Tibial nerve (tissue), 4 donors: ENCODE measurements at regions not wholly inside any gene's neighbourhood (a gene's known extent, or its start where the extent isn't known, plus 50 kb on each side); places are given as distances from the start of the nearest gene placed in this dataset.

Experiments used
- DNase-seq, 2 donors: peaks; one replicate each; pipeline ENCODE4 v3.0.0-alpha.2; 2019; ENCODE audit warnings: low spot score in 2 of 2
- H3K27ac ChIP-seq, 4 donors: fragments of 200-600 bp; sonication (generic) in 3 of 4; one replicate each; pipeline ENCODE4 v1.5.1; 2017 to 2019; ENCODE audit warnings: mild to moderate bottlenecking in 1 of 4
- H3K27me3 ChIP-seq, 2 donors: fragments of 200-600 bp; sonication (generic) in 1 of 2; one replicate each; pipeline versions ENCODE4 v1.5.1 to v1.6.0; 2017 to 2019
- H3K36me3 ChIP-seq, 3 donors: fragments of 200-600 bp; sonication (generic); one replicate each; pipeline ENCODE4 v1.5.1; 2018 to 2019
- H3K4me1 ChIP-seq, 4 donors: fragments of 200-600 bp; sonication (generic) in 3 of 4; one replicate each; pipeline ENCODE4 v1.5.1; 2017 to 2019
- H3K4me3 ChIP-seq, 4 donors: fragments of 200-600 bp; sonication (generic) in 3 of 4; one replicate each; pipeline ENCODE4 v1.5.1; 2017 to 2019; ENCODE audit warnings: mild to moderate bottlenecking in 1 of 4, moderate library complexity in 1 of 4
- H3K9me3 ChIP-seq, 4 donors: fragments of 200-600 bp; sonication (generic) in 3 of 4; one replicate each; pipeline ENCODE4 v1.5.1; 2017 to 2019
- CTCF ChIP-seq, 5 experiments: fragments of 200-600 bp in 3 of 5; fragments of 450-650 bp in 2 of 5; sonication (generic) in 3 of 5; IDR thresholded peaks; one replicate each; pipeline ENCODE4 v1.5.1; 2016 to 2019; ENCODE audit warnings: antibody characterized with exemption in 5 of 5, mild to moderate bottlenecking in 3 of 5, moderate library complexity in 2 of 5
- EP300 ChIP-seq, 2 donors: sonication (generic); formaldehyde crosslinking; IDR thresholded peaks; one replicate each; pipeline ENCODE4 v1.6.1; 2017; ENCODE audit warnings: antibody characterized with exemption in 2 of 2, mild to moderate bottlenecking in 1 of 2
- POLR2A ChIP-seq, 2 donors: fragments of 450-650 bp; IDR thresholded peaks; one replicate each; pipeline ENCODE4 v1.6.1; 2017; ENCODE audit warnings: antibody characterized with exemption in 2 of 2, mild to moderate bottlenecking in 2 of 2, moderate library complexity in 2 of 2
- WGBS, 2 donors: methylation state at CpG; one replicate each; pipeline ENCODE4 v1.1.5; 2018; 5-methylcytosine and 5-hydroxymethylcytosine counted together

- Histone ChIP-seq H3K27me3 (no peaks in the 10 kb centered on the region), H3K36me3 (peaks cover 0 to 5% (median 0%) of the 10 kb centered on the region in 3 donors), H3K27ac (no peak overlapping the region), H3K4me1 (peaks cover 0 to 7% (median 0%) of the 10 kb centered on the region in 4 donors), H3K4me3 (no peak overlapping the region), H3K9me3 (peaks cover 0 to 14% (median 0%) of the 10 kb centered on the region in 4 donors)
- no peak for DNase-seq
- 100% methylated on average over 1 of the region's 1 CpG for WGBS, 2 donors
- TF ChIP-seq POLR2A (IDR thresholded peaks at IDR 0.05), result no peak
- TF ChIP-seq CTCF (IDR thresholded peaks at IDR 0.05), result no peak
- no peak for TF ChIP-seq EP300 (IDR thresholded peaks at IDR 0.05)
Observed at GRCh38 chr6:5906842-5907241, 99.9 kb downstream of the NRN1 start.

DNA sequence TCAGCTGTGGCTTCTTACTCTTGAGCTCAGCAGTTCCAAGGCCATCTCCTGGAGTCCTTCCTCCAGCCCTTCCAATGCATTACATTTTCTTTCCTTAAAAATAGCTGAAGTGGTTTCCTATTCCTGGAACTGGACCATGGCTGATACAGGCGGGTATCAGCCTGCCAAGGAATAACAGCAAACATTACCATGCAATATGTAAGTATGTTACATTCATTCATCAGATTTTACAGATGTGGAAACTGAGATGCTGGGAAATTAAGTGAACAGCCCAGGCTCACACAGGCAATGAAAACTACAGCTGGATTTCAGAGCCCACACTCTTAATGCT is 100.4 kb downstream of the NRN1 start:
- H3K27me3 ChIP-seq, result no peaks in the 10 kb centered on the region
- no peak overlapping the region for H3K4me3 ChIP-seq
- peak overlapping the region in 2 of 4 donors; percentile 56 to 60 for H3K27ac ChIP-seq
- TF ChIP-seq POLR2A (IDR thresholded peaks at IDR 0.05) (no peak), EP300 (IDR thresholded peaks at IDR 0.05) (no peak), CTCF (IDR thresholded peaks at IDR 0.05) (no peak)
- H3K36me3 ChIP-seq, result peaks cover 0 to 5% (median 0%) of the 10 kb centered on the region in 3 donors
- H3K9me3 ChIP-seq, result peaks cover 0 to 14% (median 0%) of the 10 kb centered on the region in 4 donors
- H3K4me1 ChIP-seq, result peaks cover 0 to 7% (median 0%) of the 10 kb centered on the region in 4 donors
- no peak for DNase-seq
- 86% methylated on average over 1 of the region's 1 CpG for WGBS, 2 donors

GRCh38 chr6:5905431-5906339 is 101.0 kb downstream of the NRN1 start:
- Histone ChIP-seq H3K27me3 (no peaks in the 10 kb centered on the region), H3K9me3 (peaks cover 0 to 8% (median 0%) of the 10 kb centered on the region in 4 donors), H3K4me3 (no peak overlapping the region), H3K4me1 (peaks cover 0 to 7% (median 0%) of the 10 kb centered on the region in 4 donors), H3K36me3 (peaks cover 0 to 5% (median 0%) of the 10 kb centered on the region in 3 donors), H3K27ac (peak overlapping the region in 2 of 4 donors; percentile 58 to 60)
- TF ChIP-seq CTCF (IDR thresholded peaks at IDR 0.05) (no peak), EP300 (IDR thresholded peaks at IDR 0.05) (peak in 1 of 2 donors; percentile 59), POLR2A (IDR thresholded peaks at IDR 0.05) (no peak)
- 59 to 66% methylated on average over 18 of the region's 18 CpGs for WGBS, 2 donors
- peak; percentile 60 to 77 for DNase-seq

DNA sequence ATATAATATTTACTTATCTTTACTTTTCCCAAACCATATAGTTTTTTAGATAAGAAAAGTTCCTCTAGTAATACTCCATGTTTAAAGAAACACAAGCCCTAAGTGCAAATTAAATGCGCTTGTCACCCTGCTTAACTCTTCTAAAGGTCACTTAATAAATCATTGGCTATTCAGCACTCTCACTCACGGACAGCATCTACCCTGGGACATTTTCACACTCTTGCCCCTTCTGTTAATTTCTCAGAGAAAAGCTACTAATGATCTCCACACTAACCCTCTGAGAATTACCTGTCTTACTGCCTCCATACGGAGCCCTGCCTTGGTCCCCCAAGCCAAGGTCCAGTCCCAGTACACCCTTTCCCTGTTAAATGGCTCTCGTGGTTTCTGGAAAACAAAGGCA is 102.2 kb downstream of the NRN1 start:
- 68% methylated on average over 4 of the region's 4 CpGs for WGBS, 2 donors
- Histone ChIP-seq H3K4me3 (no peak overlapping the region), H3K27me3 (no peaks in the 10 kb centered on the region), H3K36me3 (peaks cover 0 to 5% (median 0%) of the 10 kb centered on the region in 3 donors), H3K4me1 (peaks cover 0 to 7% (median 0%) of the 10 kb centered on the region in 4 donors), H3K9me3 (no peaks in the 10 kb centered on the region), H3K27ac (no peak overlapping the region)
- no peak for TF ChIP-seq EP300 (IDR thresholded peaks at IDR 0.05)
- no peak for DNase-seq

- H3K4me1 ChIP-seq, result no peaks in the 10 kb centered on the region
- TF ChIP-seq CTCF (IDR thresholded peaks at IDR 0.05), result no peak
- no peak for TF ChIP-seq POLR2A (IDR thresholded peaks at IDR 0.05)
- TF ChIP-seq EP300 (IDR thresholded peaks at IDR 0.05), result no peak
- H3K4me3 ChIP-seq, result no peak overlapping the region
- no peaks in the 10 kb centered on the region for H3K36me3 ChIP-seq
- no peak for DNase-seq
- no peaks in the 10 kb centered on the region for H3K9me3 ChIP-seq
- H3K27ac ChIP-seq, result no peak overlapping the region
- no peaks in the 10 kb centered on the region for H3K27me3 ChIP-seq
- WGBS, 2 donors, result 93 to 96% methylated on average over 3 to 4 of the region's 4 CpGs
Observed at GRCh38 chr6:5899216-5900045, 107.3 kb downstream of the NRN1 start.
